ENCODE measurements at regions not wholly inside any gene's neighbourhood (a gene's known extent, or its start where the extent isn't known, plus 50 kb on each side); places are given as distances from the start of the nearest gene placed in this dataset.

DNA sequence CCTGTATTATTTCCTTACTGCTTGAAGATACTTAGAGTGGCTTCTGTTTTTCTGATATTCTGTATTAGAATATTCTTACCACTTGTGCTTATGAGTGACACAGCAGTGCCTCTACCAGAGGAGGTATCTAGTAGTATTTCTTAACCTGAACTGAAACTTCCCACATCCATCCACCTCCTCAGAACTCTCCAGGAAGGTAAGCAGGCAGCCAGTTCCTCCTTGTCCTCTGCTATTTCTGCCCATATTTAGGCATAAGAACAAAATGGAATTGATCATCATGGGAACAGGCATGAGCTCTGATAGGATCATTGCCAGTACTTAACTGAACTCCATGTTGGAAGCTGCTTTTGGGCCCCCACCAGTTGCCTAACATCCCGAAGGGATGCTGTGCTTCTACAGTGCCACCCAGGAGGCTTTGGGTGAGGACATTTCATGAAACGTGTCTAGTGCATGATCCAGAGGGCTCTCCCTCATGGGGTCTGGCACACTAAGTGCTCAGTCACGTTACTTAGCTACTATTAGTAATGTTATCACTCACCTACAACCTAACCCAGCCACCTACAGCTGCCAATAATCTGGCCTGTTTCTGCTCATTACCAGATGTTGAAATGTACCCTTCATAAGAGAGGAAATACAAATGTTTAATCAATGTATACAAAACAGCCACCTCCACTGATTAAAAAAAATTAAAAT is 520.7 kb downstream of the EIPR1 start:
- DNase-seq (ENCODE audit: low read depth): no peak
- TF ChIP-seq, protein P1, sequence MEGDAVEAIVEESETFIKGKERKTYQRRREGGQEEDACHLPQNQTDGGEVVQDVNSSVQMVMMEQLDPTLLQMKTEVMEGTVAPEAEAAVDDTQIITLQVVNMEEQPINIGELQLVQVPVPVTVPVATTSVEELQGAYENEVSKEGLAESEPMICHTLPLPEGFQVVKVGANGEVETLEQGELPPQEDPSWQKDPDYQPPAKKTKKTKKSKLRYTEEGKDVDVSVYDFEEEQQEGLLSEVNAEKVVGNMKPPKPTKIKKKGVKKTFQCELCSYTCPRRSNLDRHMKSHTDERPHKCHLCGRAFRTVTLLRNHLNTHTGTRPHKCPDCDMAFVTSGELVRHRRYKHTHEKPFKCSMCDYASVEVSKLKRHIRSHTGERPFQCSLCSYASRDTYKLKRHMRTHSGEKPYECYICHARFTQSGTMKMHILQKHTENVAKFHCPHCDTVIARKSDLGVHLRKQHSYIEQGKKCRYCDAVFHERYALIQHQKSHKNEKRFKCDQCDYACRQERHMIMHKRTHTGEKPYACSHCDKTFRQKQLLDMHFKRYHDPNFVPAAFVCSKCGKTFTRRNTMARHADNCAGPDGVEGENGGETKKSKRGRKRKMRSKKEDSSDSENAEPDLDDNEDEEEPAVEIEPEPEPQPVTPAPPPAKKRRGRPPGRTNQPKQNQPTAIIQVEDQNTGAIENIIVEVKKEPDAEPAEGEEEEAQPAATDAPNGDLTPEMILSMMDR (conservative IDR thresholded peaks at IDR 0.05; ENCODE audit: low read length): no peak
- H3K4me3 ChIP-seq (ENCODE audit: low read length): no peak overlapping the region

DNA sequence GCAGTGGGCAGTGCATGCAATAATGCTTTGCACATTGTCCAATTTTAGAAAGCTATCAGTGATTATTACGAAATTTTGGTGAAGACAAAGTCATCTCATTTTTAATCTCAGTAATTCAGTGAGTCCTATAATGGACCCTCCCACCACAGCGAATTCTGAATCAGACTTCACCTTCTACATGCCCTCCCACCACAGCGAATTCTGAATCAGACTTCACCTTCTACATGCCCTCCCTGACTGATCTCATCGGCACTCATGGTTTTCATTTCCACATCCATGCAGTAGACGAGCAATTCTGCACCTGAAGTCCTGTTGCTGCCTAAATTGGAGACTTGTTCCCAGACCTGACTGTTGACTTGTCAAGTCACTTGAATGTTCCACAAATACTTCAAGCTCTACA is 522.3 kb downstream of the EIPR1 start:
- DNase-seq (ENCODE audit: low read depth): no peak
- no peak overlapping the region for H3K4me3 ChIP-seq (ENCODE audit: low read length)
- TF ChIP-seq, protein P1 (conservative IDR thresholded peaks at IDR 0.05; ENCODE audit: low read length): no peak

DNA sequence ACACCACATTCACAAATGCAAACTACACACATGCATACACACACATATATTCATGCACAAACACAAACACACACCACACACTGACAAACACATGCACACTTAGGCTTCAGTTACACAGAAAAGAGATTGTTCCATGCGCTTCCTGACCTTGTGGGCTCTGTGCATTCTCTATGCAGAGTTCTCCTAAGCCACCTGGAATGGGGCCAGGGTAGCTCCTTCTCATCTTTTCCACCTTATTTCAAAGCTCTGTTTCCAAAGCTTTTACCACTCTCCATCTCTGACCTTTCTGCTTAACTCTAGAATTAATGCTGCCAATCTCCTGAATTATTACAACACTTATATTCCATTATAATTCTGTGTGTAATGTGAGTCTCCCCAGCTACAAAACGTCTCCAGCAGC is 522.3 kb upstream of the MYT1L start:
- DNase-seq (ENCODE audit: low read depth): no peak
- no peak overlapping the region for H3K4me3 ChIP-seq (ENCODE audit: low read length)
- TF ChIP-seq, protein P1 (conservative IDR thresholded peaks at IDR 0.05; ENCODE audit: low read length): no peak

DNA sequence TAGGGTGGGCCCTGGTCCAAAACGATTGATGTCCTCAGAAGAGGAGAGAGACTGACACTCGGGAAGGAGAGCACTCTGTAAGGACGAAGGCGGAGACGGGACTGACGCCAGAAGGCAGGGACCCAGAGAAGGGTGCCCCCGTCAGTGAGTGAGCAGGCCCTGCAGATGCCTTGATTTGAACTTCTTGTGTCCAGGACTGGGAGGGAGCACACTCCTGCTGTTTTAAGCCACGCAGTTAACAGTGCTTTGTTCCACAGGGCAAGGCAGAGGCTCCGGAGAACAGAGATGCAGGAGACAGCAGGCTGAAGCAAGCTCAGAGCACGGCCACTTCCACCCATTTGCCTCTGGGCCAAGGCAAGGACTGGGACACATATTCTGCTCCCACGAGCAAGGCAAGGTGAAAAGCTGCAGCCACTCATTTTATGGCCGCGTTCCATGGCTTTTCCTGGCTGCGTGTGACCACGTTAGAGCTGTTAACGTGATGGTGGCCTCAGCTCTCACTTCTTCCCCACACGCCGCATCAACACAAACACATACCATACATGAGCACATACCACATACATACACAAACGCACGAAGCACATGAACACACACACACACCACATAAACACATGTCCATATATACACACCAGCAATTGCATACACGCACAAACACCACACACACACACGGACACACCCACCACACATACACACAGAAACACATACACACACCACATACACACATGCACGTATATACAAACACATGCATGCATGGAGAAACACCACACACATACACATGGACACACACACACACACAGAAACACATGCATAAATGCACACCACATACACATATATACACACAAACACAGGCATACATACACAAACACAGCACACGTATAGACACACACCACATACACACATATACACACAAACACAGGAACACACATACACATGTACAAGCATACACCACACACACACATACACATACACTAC is 521.0 kb upstream of the MYT1L start:
- TF ChIP-seq, protein P1 (conservative IDR thresholded peaks at IDR 0.05; ENCODE audit: low read length): no peak
- DNase-seq (ENCODE audit: low read depth): no peak
- no peak overlapping the region for H3K4me3 ChIP-seq (ENCODE audit: low read length)

DNA sequence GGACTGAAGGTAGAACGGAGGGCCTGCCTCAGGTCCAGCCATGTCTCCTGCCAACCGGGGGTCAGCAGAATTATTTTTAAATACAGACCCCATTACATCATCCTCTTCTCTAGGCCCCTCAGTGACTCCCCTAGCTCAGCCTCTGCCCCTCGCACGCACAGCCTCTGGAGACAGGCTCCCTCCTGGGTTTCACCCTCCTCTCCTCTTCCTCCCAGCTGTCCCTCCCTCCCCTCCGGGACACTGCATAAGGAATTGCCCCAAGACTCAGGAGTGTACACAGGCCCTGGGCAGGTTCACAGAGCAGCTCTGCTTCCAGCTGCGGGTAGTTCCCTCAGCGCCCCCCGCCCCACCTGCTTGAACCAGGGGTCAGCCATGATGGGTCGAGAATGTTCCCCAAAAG is 520.2 kb upstream of the MYT1L start:
- H3K4me3 ChIP-seq (ENCODE audit: low read length): no peak overlapping the region
- no peak for DNase-seq (ENCODE audit: low read depth)
- TF ChIP-seq, protein P1 (conservative IDR thresholded peaks at IDR 0.05; ENCODE audit: low read length): no peak

DNA sequence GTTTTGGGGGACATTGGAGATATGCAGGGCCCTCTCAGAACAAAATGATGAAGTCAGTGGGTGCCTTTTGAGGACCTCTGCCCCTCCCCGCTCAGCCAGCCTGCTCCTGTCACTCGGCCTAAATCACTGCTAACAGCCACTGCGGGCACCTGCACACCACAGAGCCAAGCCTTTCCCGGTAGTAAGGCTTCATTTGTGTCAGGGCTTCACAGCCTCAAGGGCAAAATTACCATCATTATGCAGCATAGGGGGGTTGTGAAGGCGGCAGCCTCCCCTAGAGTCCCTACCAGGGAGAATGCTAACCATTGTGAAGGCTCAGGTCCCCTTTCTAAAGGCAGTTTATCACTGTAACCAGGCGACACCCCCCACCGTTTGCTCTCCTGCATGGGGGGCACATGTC is 519.8 kb upstream of the MYT1L start:
- TF ChIP-seq, protein P1 (conservative IDR thresholded peaks at IDR 0.05; ENCODE audit: low read length): no peak
- DNase-seq (ENCODE audit: low read depth): no peak
- no peak overlapping the region for H3K4me3 ChIP-seq (ENCODE audit: low read length)

Measured in AG10803 (cell line).